Esophagus muscularis mucosa (tissue), 4 donors: ENCODE measurements at regions not wholly inside any gene's neighbourhood (a gene's known extent, or its start where the extent isn't known, plus 50 kb on each side); places are given as distances from the start of the nearest gene placed in this dataset.
"Not testable (repeated sequence)": the region's sequence is repeated elsewhere in the genome, so short reads cannot be mapped to it uniquely, and the experiment has no call there.

ENCODE experiments used
- DNase-seq: peaks from one replicate; pipeline ENCODE4 v3.0.0-alpha.2; 2017; ENCODE audit errors: extremely low spot score
- H3K27ac ChIP-seq, 4 donors: fragments of 200-600 bp; sonication (generic); replicated peaks in 1 of 4; 1 replicate in 3 of 4; 2 replicates in 1 of 4; pipeline ENCODE4 v1.5.1; 2016 to 2019; ENCODE audit warnings: mild to moderate bottlenecking in 1 of 4
- H3K27me3 ChIP-seq, 4 donors: fragments of 200-600 bp; sonication (generic); one replicate each; pipeline versions ENCODE4 v1.5.1 to v1.6.0; 2016 to 2019
- H3K36me3 ChIP-seq, 4 donors: fragments of 200-600 bp; sonication (generic); one replicate each; pipeline ENCODE4 v1.5.1; 2016 to 2019
- H3K4me1 ChIP-seq, 4 donors: fragments of 200-600 bp; sonication (generic); one replicate each; pipeline ENCODE4 v1.5.1; 2016 to 2019
- H3K4me3 ChIP-seq, 4 donors: fragments of 200-600 bp; sonication (generic); 1 replicate in 2 of 4; 2 replicates in 2 of 4; pipeline ENCODE4 v1.5.1; 2016 to 2019; ENCODE audit warnings: mild to moderate bottlenecking in 4 of 4, moderate library complexity in 1 of 4
- H3K9me3 ChIP-seq, 4 donors: fragments of 200-600 bp; sonication (generic); 1 replicate in 3 of 4; 2 replicates in 1 of 4; pipeline ENCODE4 v1.5.1; 2016 to 2019
- CTCF ChIP-seq, 3 experiments: fragments of 200-600 bp in 2 of 3; fragments of 450-650 bp in 1 of 3; sonication (generic) in 2 of 3; IDR thresholded peaks; one replicate each; pipeline ENCODE4 v1.5.1; 2017 to 2019; ENCODE audit warnings: antibody characterized with exemption in 3 of 3, mild to moderate bottlenecking in 2 of 3, moderate library complexity in 1 of 3
- EP300 ChIP-seq: sonication (generic); formaldehyde crosslinking; IDR thresholded peaks from one replicate; pipeline ENCODE4 v1.6.1; 2017; ENCODE audit warnings: antibody characterized with exemption
- POLR2A ChIP-seq: fragments of 450-650 bp; IDR thresholded peaks from one replicate; pipeline ENCODE4 v1.6.1; 2017; ENCODE audit warnings: antibody characterized with exemption, moderate library complexity, mild to moderate bottlenecking, low read depth
- POLR2AphosphoS5 ChIP-seq, 2 donors: sonication (generic); formaldehyde crosslinking; IDR thresholded peaks; one replicate each; pipeline ENCODE4 v1.6.1; 2017; ENCODE audit warnings: antibody characterized with exemption in 2 of 2
- WGBS: methylation state at CpG from one replicate; pipeline ENCODE4 v1.1.5; 2018; 5-methylcytosine and 5-hydroxymethylcytosine counted together
- intact Hi-C: fragments of 100-400 bp; cut with DNase I; formaldehyde crosslinking; loops from one replicate; pipeline ENCODE4 v1.15.1; 2023

- Histone ChIP-seq H3K4me3 (no peak overlapping the region), H3K9me3 (no peaks in the 10 kb centered on the region), H3K4me1 (no peaks in the 10 kb centered on the region), H3K27me3 (no peaks in the 10 kb centered on the region), H3K27ac (no peak overlapping the region), H3K36me3 (no peaks in the 10 kb centered on the region)
- intact Hi-C loops, result no loop called here
- DNase-seq, result no peak
- TF ChIP-seq POLR2AphosphoS5 (IDR thresholded peaks at IDR 0.05) (no peak), CTCF (IDR thresholded peaks at IDR 0.05) (no peak), POLR2A (no peak), EP300 (no peak)
Observed at GRCh38 chrX:51098046-51098445, 187.5 kb downstream of the BMP15 start.

- WGBS, result 93% methylated on average over 12 of the region's 52 CpGs
- intact Hi-C loops, H3K9me3 ChIP-seq, H3K36me3 ChIP-seq, DNase-seq, H3K27ac ChIP-seq, H3K27me3 ChIP-seq, H3K4me1 ChIP-seq, H3K4me3 ChIP-seq: not testable (repeated sequence)
Observed at GRCh38 chrX:51119058-51119926, 208.8 kb downstream of the BMP15 start.

- intact Hi-C loops, H3K27me3 ChIP-seq, H3K36me3 ChIP-seq, H3K4me3 ChIP-seq, H3K27ac ChIP-seq, H3K4me1 ChIP-seq, DNase-seq, H3K9me3 ChIP-seq: not testable (repeated sequence)
- 100% methylated on average over 1 of the region's 4 CpGs for WGBS
Observed at GRCh38 chrX:51125743-51126142, 206.9 kb upstream of the NUDT10 start.

- WGBS, result 39% methylated on average over 3 of the region's 3 CpGs
- no peak for DNase-seq
- Histone ChIP-seq H3K27me3 (peaks cover 0 to 9% (median 0%) of the 10 kb centered on the region in 4 donors), H3K4me3 (no peak overlapping the region), H3K27ac (no peak overlapping the region), H3K4me1 (no peaks in the 10 kb centered on the region), H3K36me3 (no peaks in the 10 kb centered on the region), H3K9me3 (no peaks in the 10 kb centered on the region)
- TF ChIP-seq EP300 (no peak), CTCF (IDR thresholded peaks at IDR 0.05) (peak; percentile 22 to 46 (median 34))
- intact Hi-C loops, result no loop called here
Observed at GRCh38 chrX:51144828-51145442, 187.7 kb upstream of the NUDT10 start.

- WGBS, result 12% methylated on average over 2 of the region's 2 CpGs
- TF ChIP-seq CTCF (IDR thresholded peaks at IDR 0.05) (no peak), POLR2AphosphoS5 (IDR thresholded peaks at IDR 0.05) (no peak), POLR2A (no peak), EP300 (no peak)
- intact Hi-C loops, result no loop called here
- Histone ChIP-seq H3K27ac (no peak overlapping the region), H3K36me3 (no peaks in the 10 kb centered on the region), H3K27me3 (no peaks in the 10 kb centered on the region), H3K4me3 (no peak overlapping the region), H3K4me1 (no peaks in the 10 kb centered on the region), H3K9me3 (no peaks in the 10 kb centered on the region)
- DNase-seq, result no peak
Observed at GRCh38 chrX:51148848-51149247, 183.8 kb upstream of the NUDT10 start.

GRCh38 chrX:51151734-51152133 is 180.9 kb upstream of the NUDT10 start:
- no peak overlapping the region for H3K4me3 ChIP-seq
- H3K9me3 ChIP-seq, result no peaks in the 10 kb centered on the region

More at GRCh38 chrX:51151734-51152133, 180.9 kb upstream of the NUDT10 start:
- WGBS, result 50% methylated on average over 1 of the region's 1 CpG
- intact Hi-C loops, result no loop called here
- DNase-seq, result no peak
- TF ChIP-seq EP300 (no peak), POLR2A (no peak), POLR2AphosphoS5 (IDR thresholded peaks at IDR 0.05) (no peak)
- Histone ChIP-seq H3K27me3 (no peaks in the 10 kb centered on the region), H3K4me1 (no peaks in the 10 kb centered on the region), H3K27ac (no peak overlapping the region), H3K36me3 (no peaks in the 10 kb centered on the region)
